BE2C (cell line): ENCODE measurements at regions not wholly inside any gene's neighbourhood (a gene's known extent, or its start where the extent isn't known, plus 50 kb on each side); places are given as distances from the start of the nearest gene placed in this dataset.

ENCODE experiments used
- DNase-seq: peaks from one replicate; pipeline ENCODE4 v3.0.0-alpha.2; 2020
- H3K27me3 ChIP-seq: fragments of 250-450 bp; sonication (Bioruptor Pico); 2 replicates; pipeline ENCODE4 v1.5.1; 2020; ENCODE audit warnings: mild to moderate bottlenecking
- H3K36me3 ChIP-seq: fragments of 250-450 bp; sonication (Bioruptor Pico); 2 replicates; pipeline ENCODE4 v1.5.1; 2020; ENCODE audit warnings: mild to moderate bottlenecking
- H3K4me1 ChIP-seq: fragments of 250-450 bp; sonication (Bioruptor Pico); 2 replicates; pipeline ENCODE4 v1.5.1; 2020
- H3K4me3 ChIP-seq: 2 replicates; pipeline ENCODE4 v1.5.1; 2011; ENCODE audit warnings: low read depth, low read length
- H3K9me3 ChIP-seq: fragments of 250-450 bp; sonication (Bioruptor Pico); 2 replicates; pipeline ENCODE4 v1.5.1; 2020
- TF ChIP-seq, protein P1 (sequence below): IDR thresholded peaks from 2 replicates; pipeline ENCODE4 v1.5.1; 2012; ENCODE audit warnings: mild to moderate bottlenecking, low read depth, low read length

DNA sequence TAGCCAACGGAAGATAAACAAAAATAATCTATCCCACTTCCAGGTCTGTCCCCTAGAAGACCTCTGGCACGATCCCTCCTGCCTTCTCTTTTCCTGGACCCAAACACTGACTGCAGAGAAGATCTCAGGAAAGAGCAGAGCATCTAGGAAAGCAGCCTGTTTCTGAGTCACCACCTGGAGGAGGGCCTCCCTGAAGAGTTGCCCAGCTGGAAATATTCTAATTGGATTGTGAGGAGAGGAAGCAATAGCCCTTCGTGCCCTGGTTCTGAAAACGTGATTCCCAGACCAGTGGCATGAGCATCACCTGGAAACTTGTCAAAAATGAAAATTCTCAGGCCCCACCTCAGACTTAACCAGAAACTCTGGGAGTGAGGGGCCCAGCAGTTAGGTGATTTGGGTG, 411.1 kb downstream of the SETD4 start:
- H3K4me1 ChIP-seq: no peaks in the 10 kb centered on the region
- H3K9me3 ChIP-seq: no peaks in the 10 kb centered on the region; the same call in 1 of the 2 replicates
- no peaks in the 10 kb centered on the region for H3K27me3 ChIP-seq
- no peak overlapping the region for H3K4me3 ChIP-seq
- TF ChIP-seq, protein P1, sequence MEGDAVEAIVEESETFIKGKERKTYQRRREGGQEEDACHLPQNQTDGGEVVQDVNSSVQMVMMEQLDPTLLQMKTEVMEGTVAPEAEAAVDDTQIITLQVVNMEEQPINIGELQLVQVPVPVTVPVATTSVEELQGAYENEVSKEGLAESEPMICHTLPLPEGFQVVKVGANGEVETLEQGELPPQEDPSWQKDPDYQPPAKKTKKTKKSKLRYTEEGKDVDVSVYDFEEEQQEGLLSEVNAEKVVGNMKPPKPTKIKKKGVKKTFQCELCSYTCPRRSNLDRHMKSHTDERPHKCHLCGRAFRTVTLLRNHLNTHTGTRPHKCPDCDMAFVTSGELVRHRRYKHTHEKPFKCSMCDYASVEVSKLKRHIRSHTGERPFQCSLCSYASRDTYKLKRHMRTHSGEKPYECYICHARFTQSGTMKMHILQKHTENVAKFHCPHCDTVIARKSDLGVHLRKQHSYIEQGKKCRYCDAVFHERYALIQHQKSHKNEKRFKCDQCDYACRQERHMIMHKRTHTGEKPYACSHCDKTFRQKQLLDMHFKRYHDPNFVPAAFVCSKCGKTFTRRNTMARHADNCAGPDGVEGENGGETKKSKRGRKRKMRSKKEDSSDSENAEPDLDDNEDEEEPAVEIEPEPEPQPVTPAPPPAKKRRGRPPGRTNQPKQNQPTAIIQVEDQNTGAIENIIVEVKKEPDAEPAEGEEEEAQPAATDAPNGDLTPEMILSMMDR: no peak
- H3K36me3 ChIP-seq: no peaks in the 10 kb centered on the region
- no peak for DNase-seq

DNA sequence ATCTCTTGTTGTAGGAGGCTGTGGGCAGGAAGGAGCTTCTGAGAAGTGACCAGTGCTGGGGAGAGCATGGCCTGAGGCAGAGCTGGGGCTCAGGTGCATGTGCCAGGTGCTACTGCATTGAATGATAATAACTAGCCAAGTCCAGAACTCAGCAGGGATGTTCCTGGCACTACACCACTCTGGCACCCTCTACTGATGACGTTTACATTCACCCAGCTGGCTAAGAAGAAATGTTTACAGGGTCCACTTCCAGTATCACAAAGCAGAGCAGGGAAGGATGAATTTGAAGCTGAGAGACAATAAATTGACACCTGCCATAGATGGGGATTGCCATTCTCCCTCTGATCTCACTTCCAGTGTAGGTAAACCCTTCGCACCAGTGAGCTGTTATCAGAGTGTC, 411.8 kb downstream of the SETD4 start:
- DNase-seq: no peak
- H3K27me3 ChIP-seq: no peaks in the 10 kb centered on the region
- TF ChIP-seq, protein P1: no peak
- no peaks in the 10 kb centered on the region for H3K4me1 ChIP-seq
- no peaks in the 10 kb centered on the region for H3K36me3 ChIP-seq
- no peak overlapping the region for H3K4me3 ChIP-seq
- H3K9me3 ChIP-seq: no peaks in the 10 kb centered on the region; the same call in 1 of the 2 replicates

DNA sequence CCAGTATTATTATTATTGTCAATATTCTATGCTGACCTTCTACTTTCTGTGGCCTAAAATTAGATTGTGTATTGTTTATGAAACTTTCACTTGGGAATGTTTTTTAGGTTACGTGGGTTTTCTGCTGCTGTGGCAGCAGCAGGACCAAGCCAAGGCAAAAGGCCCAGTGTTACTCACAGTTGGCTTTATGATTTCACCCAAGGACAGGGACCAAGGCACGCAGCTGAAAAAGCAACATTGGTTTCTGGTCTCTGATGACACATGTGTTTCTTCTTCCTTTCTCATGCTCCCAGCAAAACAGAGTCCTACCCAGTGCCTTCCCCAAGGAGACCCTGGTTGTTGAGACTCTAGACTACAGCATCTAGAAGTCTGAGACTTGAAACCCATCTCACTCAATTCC, 413.7 kb downstream of the SETD4 start:
- no peaks in the 10 kb centered on the region for H3K36me3 ChIP-seq
- TF ChIP-seq, protein P1: no peak
- no peaks in the 10 kb centered on the region for H3K4me1 ChIP-seq
- DNase-seq: no peak
- H3K4me3 ChIP-seq: no peak overlapping the region
- H3K27me3 ChIP-seq: no peaks in the 10 kb centered on the region
- no peaks in the 10 kb centered on the region; the same call in 1 of the 2 replicates for H3K9me3 ChIP-seq

DNA sequence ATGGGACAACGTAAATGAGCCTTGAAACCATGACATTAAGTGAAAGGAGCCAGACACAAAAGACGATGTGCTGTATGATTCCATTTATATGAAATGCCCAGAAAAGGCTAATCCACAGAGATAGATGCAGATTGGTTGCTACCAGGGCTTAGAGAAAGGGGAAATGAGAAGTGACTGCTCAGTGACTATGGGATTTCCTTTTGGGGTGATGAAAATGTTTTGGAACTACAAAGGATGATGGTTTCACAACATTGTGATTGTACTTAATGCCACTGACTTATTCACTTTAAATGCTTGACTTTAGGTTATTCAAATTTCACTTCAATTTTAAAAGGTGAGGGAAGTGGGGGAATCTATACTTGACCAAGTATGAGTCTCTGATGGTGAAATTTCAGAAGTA, 414.3 kb downstream of the SETD4 start:
- TF ChIP-seq, protein P1: no peak
- no peaks in the 10 kb centered on the region for H3K27me3 ChIP-seq
- no peaks in the 10 kb centered on the region for H3K4me1 ChIP-seq
- no peak overlapping the region for H3K4me3 ChIP-seq
- H3K9me3 ChIP-seq: no peaks in the 10 kb centered on the region; the same call in 1 of the 2 replicates
- H3K36me3 ChIP-seq: no peaks in the 10 kb centered on the region
- DNase-seq: no peak

DNA sequence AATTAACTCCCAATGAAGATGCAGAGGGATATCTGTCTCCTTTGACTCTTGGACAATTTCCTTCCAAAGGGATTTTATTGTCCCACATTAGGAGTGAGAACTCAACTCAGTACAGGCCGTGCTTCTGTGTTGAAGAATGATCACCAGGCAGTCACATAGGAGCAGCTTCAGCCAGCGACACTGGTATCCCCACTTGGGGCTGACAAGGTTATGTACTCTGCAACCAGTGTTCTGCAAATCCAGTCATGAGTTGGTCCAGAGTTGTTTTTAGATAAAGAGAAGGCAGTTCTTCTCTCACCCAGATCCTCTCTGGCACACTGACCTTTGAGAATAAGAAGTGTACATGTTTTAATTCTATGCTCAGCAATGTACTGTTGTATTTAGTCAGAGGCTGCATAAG, 415.8 kb downstream of the SETD4 start:
- Histone ChIP-seq H3K4me3 (no peak overlapping the region), H3K27me3 (no peaks in the 10 kb centered on the region), H3K4me1 (no peaks in the 10 kb centered on the region), H3K36me3 (no peaks in the 10 kb centered on the region), H3K9me3 (no peaks in the 10 kb centered on the region; the same call in 1 of the 2 replicates)
- DNase-seq: no peak
- TF ChIP-seq, protein P1: no peak

DNA sequence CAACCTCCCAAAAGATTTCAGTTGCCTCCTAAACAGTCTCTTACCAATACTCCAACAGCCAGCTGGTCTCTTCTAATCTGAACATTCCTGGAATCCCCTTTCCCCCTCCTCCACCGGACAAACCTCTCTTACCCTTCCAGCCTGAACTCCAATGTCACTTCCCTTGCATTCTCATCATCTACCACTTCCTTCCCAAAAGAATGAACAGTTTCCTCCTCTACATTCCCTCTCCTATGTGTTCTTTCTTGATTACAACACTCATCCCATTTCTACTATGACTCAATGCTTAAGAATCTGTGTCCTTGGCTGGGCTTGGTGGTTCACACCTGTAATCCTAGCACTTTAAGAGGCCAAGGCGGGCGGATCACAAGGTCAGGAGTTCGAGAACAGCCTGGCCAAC, 417.1 kb downstream of the SETD4 start:
- H3K9me3 ChIP-seq: no peaks in the 10 kb centered on the region; the same call in 1 of the 2 replicates
- H3K36me3 ChIP-seq: no peaks in the 10 kb centered on the region
- DNase-seq: no peak
- TF ChIP-seq, protein P1: no peak
- H3K4me1 ChIP-seq: no peaks in the 10 kb centered on the region
- H3K27me3 ChIP-seq: no peaks in the 10 kb centered on the region
- H3K4me3 ChIP-seq: no peak overlapping the region
